GM18526 (cell line): ENCODE measurements at regions not wholly inside any gene's neighbourhood (a gene's known extent, or its start where the extent isn't known, plus 50 kb on each side); places are given as distances from the start of the nearest gene placed in this dataset.

Experiments used
- POLR2A ChIP-seq: IDR thresholded peaks from 3 replicates; pipeline ENCODE4 v1.6.1; 2011; ENCODE audit not compliant: insufficient read length; ENCODE audit errors: extremely low read depth

DNA sequence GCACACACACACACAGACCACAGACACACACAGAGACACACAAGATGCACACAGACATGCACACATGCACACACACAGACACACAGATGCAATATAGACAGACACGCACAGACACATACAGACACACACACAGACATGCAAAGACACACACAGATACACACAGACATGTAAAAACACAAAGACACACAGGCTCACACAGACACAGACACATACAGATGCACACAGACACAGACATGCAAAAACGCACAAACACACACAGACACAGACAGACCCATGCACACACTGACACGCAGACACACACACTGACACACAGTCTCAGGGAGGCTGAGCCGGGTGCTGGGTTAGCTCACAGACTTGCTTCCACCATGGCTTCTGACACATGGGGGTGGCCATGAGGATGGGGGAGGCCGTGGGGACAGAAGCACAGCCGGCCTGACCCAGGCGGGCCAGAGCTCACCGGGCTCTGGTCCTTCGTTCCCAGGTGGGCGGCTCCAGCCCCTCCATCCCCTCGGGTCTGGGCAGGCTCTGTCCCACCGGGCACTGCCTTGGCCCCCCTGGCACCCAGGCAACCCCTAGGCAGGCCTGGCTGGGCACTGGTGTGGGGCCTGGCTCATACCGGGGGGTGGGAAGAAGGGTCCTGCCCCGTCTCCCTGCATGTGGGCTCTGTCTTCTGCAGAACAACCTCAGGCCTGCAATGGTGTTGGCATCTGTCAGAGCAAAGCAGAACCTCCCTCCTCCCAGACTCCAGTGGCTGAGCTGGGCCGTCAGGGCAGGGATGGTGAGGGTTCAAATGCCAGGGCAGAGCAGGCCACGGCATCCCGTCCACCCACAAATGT is 1489.5 kb downstream of the BRD1 start:
- no peak for TF ChIP-seq POLR2A

- TF ChIP-seq POLR2A, result no peak
Measured at GRCh38 chr22:48336339-48337060, 1491.2 kb downstream of the BRD1 start.

DNA sequence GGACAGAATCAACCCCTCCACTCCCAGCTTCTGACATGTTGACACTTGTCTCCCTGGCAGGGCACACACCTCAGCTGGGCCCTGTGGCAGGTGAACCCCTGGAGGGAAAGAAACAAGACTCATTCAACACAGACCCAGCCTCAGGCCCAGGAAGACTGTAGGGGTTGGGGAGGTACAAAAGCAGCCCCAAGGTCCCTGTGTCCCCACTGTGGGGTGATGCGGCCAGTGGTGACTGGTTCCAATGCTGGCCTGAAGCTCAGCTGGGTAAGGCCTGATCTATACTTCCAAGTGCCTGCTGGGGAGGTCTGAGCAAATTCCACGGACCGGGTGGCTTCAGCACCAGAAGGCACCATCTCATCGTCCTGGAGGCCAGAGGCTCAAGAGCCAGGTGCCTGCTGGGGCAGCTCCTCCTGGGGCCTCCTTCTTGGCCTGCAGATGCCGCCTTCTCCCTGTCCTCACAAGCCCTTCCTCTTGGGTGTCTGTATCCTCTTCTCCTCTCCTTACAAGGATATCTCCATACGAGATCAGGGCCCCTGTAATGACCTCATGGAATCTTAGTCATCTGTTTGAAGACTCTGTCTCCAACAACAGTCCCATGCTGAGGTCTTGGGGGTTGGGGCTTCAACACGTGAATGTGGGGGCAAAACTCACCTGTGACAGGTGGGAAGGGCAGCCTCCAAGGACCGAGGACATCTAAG is 1492.1 kb downstream of the BRD1 start:
- no peak for TF ChIP-seq POLR2A

- TF ChIP-seq POLR2A, result no peak
Measured at GRCh38 chr22:48334971-48335370, 1492.7 kb downstream of the BRD1 start.

DNA sequence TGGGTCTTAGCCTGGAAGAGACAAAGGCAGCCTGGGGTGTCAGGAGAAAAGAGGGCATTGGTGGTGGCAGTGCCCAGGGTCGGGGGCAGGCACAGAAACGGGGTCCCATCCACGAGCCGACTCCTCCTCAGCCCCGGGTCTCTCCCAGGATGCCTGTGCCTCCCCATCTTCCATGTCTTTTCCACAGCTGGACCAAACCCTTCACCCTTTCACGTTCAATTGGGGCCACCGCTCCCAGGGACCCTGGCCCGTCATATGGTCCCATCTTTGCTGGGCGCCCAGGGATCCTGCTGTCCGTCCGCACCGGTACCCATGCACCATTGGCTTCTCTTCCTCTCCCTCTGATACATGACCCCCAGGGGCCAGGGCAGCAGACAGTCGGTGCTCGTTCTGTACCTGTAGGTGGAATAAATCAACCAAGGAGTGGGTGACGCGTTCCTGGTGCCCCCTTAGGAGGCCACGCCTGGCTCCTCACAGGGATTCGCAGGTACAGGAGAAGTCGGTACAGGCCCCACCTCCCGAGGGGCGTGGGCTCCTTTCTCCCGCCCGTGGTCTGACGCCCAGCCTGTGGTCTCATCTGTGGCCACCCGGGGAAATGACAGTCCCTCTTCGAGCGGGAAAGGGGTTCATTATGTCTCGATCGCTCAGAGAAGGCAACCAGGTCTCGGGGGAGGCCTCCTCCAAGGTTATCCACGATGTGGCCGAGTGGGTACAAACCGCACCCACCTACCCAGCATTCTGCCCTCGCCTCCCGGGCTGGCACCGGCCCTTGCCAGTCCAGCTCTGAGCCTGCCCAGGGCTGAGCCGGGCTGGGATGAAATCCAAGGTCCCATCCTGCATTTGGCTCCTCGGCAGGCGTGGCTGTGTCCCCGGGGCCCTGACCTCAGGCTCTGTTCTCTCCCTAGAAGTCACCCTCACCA is 1493.6 kb downstream of the BRD1 start:
- TF ChIP-seq POLR2A, result no peak

DNA sequence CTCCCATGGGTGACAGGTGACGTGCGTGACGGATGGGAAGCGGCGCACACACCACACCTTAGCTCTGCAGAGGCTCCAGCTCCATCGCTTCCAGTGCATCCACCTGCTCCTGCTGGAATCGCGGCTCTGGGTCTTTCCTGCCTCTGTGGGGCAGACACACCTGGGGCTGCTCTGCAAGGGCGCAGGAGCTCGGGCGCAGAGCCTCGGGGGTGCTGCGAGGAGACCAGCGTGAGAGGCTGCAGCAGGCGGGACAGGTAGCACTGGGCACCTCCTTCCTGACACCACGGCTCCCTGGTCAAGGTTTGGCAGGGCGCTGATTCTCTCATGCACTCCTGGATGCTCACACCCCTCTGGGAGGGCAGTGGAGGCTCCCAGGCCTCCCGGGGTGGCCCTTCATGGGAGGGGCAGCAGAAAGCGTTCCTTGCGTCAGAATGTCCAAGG is 1494.3 kb downstream of the BRD1 start:
- TF ChIP-seq POLR2A, result no peak

DNA sequence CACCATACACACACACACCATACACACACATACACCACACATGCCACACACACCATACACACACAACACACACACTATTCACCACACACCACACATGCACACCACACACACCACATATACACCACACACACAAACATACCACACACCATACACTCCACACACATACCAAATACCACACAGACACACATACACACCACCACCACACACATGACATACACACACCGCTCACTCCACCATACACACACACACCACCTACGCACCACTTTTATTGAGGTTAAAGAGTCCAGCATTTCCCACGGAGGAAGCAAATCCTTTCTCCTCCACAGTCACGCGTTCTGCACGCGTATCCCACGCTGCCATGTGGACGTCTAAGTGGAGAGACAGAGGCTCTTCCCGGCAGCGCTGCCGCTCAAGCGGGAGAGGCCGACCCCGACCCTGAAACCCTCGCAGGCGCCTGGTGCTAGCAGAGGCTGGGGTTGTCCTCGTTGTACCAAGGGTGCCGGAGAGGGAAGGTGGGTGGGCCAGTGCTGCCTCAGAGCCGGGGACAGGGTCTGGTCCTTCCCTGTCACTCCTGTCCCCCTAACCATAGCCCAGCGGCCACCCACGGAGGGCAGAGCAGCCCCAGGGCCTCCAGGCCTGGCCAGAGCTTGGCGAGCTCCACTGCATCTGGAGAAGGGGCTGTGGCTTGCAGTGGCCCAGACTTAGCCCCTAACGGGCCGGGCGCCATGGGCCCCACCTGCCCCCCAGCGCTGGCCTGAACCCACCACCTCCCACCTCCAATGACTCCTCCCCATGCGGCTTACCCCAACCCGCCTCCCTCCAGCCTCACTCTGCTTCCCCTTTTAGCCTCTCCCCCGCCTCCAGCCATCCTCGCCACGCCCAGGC is 1495.0 kb downstream of the BRD1 start:
- no peak for TF ChIP-seq POLR2A

DNA sequence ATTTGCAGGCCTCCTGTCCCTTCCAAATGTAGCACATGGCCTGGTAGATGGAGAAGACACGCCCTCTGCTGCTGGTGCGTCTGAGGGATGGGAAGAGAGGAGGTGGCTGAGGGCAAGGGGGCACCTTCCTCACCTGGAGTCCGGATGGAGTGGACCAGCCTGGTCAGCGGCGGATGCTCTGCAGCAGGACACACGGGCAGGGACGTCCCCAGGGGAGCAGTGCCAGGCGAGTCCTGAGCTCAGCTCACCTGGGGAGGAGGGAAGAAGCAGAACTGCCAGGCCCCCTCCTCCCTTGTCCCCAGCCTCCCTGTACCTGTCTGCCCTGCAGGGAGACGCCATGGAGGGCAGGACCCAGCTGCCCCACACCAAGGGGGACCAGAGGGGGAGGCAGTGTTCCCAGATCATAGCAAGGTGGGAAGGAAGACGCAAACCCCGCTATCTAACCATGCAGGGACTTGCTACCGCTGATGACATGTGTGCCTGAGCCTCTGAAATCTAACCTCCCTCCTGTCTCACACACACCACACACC is 1495.9 kb downstream of the BRD1 start:
- no peak for TF ChIP-seq POLR2A

GRCh38 chr22:48331266-48331665 is 1496.4 kb downstream of the BRD1 start:
- no peak for TF ChIP-seq POLR2A

GRCh38 chr22:48327721-48328120 is 1500.0 kb downstream of the BRD1 start:
- TF ChIP-seq POLR2A, result no peak

GRCh38 chr22:48323746-48324145 is 1503.9 kb downstream of the BRD1 start:
- TF ChIP-seq POLR2A, result no peak

GRCh38 chr22:48322907-48323306 is 1504.8 kb downstream of the BRD1 start:
- TF ChIP-seq POLR2A, result no peak

GRCh38 chr22:48321986-48322545 is 1505.6 kb downstream of the BRD1 start:
- no peak for TF ChIP-seq POLR2A
